DOHH2 (cell line): ENCODE measurements at regions not wholly inside any gene's neighbourhood (a gene's known extent, or its start where the extent isn't known, plus 50 kb on each side); places are given as distances from the start of the nearest gene placed in this dataset.

ENCODE experiments used
- EZH2phosphoT487 ChIP-seq: fragments of 200-600 bp; sonication (generic); IDR thresholded peaks from 2 replicates; pipeline ENCODE4 v1.6.1; 2017; ENCODE audit warnings: borderline replicate concordance, mild to moderate bottlenecking, antibody characterized with exemption, low read length, moderate library complexity, mixed read lengths
- TF ChIP-seq, protein P1 (sequence below): fragments of 200-600 bp; sonication (generic); IDR thresholded peaks from one replicate; pipeline ENCODE4 v1.5.1; 2014; ENCODE audit warnings: antibody characterized with exemption, mild to moderate bottlenecking, low read depth, low read length; ENCODE audit not compliant: poor library complexity, severe bottlenecking

DNA sequence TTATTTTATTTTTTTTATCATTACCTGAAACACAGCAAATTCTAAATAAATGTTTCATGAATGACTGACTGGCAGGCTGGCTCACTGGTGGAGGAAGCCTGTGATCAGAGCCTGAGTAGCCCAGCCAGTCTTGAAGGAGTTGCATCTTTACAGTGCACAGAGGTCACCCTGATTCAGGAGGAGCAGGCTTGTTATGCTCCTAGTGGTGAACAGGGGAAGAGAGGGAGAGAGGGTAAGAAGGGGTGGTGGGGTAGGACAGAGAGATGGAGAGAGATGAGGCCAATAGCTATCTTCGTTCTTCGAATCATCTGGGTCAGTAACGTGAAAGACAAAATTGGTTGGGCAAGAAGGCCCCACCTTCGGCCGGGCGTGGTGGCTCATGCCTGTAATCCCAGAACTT is 202.6 kb upstream of the MCTP2 start:
- TF ChIP-seq, protein P1, sequence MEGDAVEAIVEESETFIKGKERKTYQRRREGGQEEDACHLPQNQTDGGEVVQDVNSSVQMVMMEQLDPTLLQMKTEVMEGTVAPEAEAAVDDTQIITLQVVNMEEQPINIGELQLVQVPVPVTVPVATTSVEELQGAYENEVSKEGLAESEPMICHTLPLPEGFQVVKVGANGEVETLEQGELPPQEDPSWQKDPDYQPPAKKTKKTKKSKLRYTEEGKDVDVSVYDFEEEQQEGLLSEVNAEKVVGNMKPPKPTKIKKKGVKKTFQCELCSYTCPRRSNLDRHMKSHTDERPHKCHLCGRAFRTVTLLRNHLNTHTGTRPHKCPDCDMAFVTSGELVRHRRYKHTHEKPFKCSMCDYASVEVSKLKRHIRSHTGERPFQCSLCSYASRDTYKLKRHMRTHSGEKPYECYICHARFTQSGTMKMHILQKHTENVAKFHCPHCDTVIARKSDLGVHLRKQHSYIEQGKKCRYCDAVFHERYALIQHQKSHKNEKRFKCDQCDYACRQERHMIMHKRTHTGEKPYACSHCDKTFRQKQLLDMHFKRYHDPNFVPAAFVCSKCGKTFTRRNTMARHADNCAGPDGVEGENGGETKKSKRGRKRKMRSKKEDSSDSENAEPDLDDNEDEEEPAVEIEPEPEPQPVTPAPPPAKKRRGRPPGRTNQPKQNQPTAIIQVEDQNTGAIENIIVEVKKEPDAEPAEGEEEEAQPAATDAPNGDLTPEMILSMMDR: no peak
- TF ChIP-seq EZH2phosphoT487: no peak
